ENCODE measurements at regions not wholly inside any gene's neighbourhood (a gene's known extent, or its start where the extent isn't known, plus 50 kb on each side); places are given as distances from the start of the nearest gene placed in this dataset.

GRCh38 chr13:73945871-73946270, 188.3 kb downstream of the KLF12 start:
- CTCF ChIA-PET: no interaction called here
- TF ChIP-seq POLR2AphosphoS5 (IDR thresholded peaks at IDR 0.05; ENCODE audit: low read depth, low read length): no peak
- no peak for TF ChIP-seq SIN3A (IDR thresholded peaks at IDR 0.05; ENCODE audit: borderline replicate concordance, insufficient read depth, low read depth, low read length)
- TF ChIP-seq TCF7L2 (IDR thresholded peaks at IDR 0.05; ENCODE audit: low read depth, low read length): no peak
- TF ChIP-seq, protein P1, sequence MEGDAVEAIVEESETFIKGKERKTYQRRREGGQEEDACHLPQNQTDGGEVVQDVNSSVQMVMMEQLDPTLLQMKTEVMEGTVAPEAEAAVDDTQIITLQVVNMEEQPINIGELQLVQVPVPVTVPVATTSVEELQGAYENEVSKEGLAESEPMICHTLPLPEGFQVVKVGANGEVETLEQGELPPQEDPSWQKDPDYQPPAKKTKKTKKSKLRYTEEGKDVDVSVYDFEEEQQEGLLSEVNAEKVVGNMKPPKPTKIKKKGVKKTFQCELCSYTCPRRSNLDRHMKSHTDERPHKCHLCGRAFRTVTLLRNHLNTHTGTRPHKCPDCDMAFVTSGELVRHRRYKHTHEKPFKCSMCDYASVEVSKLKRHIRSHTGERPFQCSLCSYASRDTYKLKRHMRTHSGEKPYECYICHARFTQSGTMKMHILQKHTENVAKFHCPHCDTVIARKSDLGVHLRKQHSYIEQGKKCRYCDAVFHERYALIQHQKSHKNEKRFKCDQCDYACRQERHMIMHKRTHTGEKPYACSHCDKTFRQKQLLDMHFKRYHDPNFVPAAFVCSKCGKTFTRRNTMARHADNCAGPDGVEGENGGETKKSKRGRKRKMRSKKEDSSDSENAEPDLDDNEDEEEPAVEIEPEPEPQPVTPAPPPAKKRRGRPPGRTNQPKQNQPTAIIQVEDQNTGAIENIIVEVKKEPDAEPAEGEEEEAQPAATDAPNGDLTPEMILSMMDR (IDR thresholded peaks at IDR 0.05): no peak
- no peak for TF ChIP-seq REST (IDR thresholded peaks at IDR 0.05; ENCODE audit: insufficient read depth in 1 of 2, low read depth in 2 of 2, low read length in 1 of 2)
- no peak for DNase-seq (ENCODE audit: low read depth, low spot score)
- POLR2A ChIA-PET: no interaction called here
- no peaks in the 10 kb centered on the region for H3K4me1 ChIP-seq (ENCODE audit: control insufficient read depth, insufficient read depth, low read length)
- H3K9me3 ChIP-seq (ENCODE audit: control insufficient read depth, insufficient read depth, low read depth, low read length): no peaks in the 10 kb centered on the region
- in situ Hi-C loops (cut with HindIII; ENCODE audit: low pct_unique_long_range_greater_than_20kb, low sequenced_read_pairs) (no loop called here), intact Hi-C loops (cut with micrococcal nuclease; ENCODE audit: unreplicated experiment) (no loop called here)
- BruUV-seq (replicated peaks): no TSS peak
- no peak overlapping the region for H3K4me3 ChIP-seq (ENCODE audit: low read depth in 2 of 2, low read length in 2 of 2)
- no peak for ATAC-seq
- no peak overlapping the region for H3K27ac ChIP-seq (ENCODE audit: low read length)
- no peaks in the 10 kb centered on the region for H3K36me3 ChIP-seq (ENCODE audit: control insufficient read depth, insufficient read depth, low read length)
- no peaks in the 10 kb centered on the region for H3K27me3 ChIP-seq (ENCODE audit: control insufficient read depth, insufficient read depth, low read length)

- Histone ChIP-seq H3K27me3 (ENCODE audit: control insufficient read depth, insufficient read depth, low read length) (no peaks in the 10 kb centered on the region), H3K4me3 (ENCODE audit: low read depth in 2 of 2, low read length in 2 of 2) (no peak overlapping the region), H3K9me3 (ENCODE audit: control insufficient read depth, insufficient read depth, low read depth, low read length) (no peaks in the 10 kb centered on the region), H3K4me1 (ENCODE audit: control insufficient read depth, insufficient read depth, low read length) (no peaks in the 10 kb centered on the region), H3K27ac (ENCODE audit: low read length) (no peak overlapping the region), H3K36me3 (ENCODE audit: control insufficient read depth, insufficient read depth, low read length) (no peaks in the 10 kb centered on the region)
- intact Hi-C loops (cut with micrococcal nuclease; ENCODE audit: unreplicated experiment) (no loop called here), in situ Hi-C loops (cut with HindIII; ENCODE audit: low pct_unique_long_range_greater_than_20kb, low sequenced_read_pairs) (no loop called here)
- TF ChIP-seq POLR2AphosphoS5 (IDR thresholded peaks at IDR 0.05; ENCODE audit: low read depth, low read length) (no peak), SIN3A (IDR thresholded peaks at IDR 0.05; ENCODE audit: borderline replicate concordance, insufficient read depth, low read depth, low read length) (no peak), TCF7L2 (IDR thresholded peaks at IDR 0.05; ENCODE audit: low read depth, low read length) (no peak), REST (IDR thresholded peaks at IDR 0.05; ENCODE audit: insufficient read depth in 1 of 2, low read depth in 2 of 2, low read length in 1 of 2) (no peak)
- TF ChIP-seq, protein P1 (IDR thresholded peaks at IDR 0.05): no peak
- no peak for DNase-seq (ENCODE audit: low read depth, low spot score)
- POLR2A ChIA-PET: interaction anchor here (0.7 kb wide), 1 partner anchor 715 kb away, joined by 3 read pairs; no protein-coding TSS in a partner anchor
- ATAC-seq: no peak
- CTCF ChIA-PET: no interaction called here
- no TSS peak for BruUV-seq (replicated peaks)
Measured at GRCh38 chr13:73945382-73945781, 188.8 kb downstream of the KLF12 start.
